ENCODE measurements at regions not wholly inside any gene's neighbourhood (a gene's known extent, or its start where the extent isn't known, plus 50 kb on each side); places are given as distances from the start of the nearest gene placed in this dataset.
A peak's percentile ranks its signal among the peaks of the same experiment; 100 is the strongest.

- DNase-seq (ENCODE audit: extremely low spot score, insufficient read length, low read depth) (no peak), FAIRE-seq (no peak)
Measured at GRCh38 chr5:107325866-107326265, 344.9 kb downstream of the EFNA5 start.

DNA sequence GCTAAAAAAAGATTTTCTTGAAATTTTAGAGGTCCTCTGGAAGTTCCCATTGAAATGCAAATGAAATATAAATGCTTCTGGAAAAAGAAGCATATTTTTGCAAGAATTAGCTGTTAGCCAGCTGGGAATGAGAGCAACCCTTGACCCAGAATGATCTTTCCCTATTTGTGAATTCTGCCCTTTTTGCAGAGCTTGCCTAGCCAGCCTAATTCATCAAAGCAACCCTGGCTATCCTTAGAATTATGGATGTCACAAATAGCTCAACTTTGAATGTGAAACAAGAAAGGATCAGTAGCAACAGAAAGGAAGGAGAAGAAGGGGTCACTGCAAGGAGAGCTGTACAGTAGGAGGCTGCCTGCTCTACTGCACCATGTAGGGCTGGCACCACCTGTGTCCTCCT, 345.9 kb downstream of the EFNA5 start:
- FAIRE-seq = no peak
- DNase-seq (ENCODE audit: extremely low spot score, insufficient read length, low read depth) = no peak

DNA sequence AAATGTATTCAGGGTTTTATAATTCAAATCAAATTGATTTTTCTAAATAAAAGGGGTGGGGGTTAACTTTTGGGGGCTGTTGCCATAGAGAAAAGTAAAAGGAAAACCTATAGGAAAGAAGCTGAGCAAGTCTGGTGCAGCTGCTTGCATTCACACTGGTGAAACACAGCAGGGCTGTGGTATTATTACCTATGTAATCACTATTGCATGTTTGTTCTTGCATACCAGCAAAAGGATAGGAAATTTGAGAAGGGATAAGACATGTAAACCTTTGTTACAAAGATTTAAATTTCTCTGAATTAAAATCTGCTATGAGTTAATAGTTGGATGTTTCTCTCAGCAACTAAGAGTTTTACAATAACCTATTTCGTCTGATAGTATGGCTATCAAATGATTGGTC, 346.7 kb downstream of the EFNA5 start:
- no peak for DNase-seq (ENCODE audit: extremely low spot score, insufficient read length, low read depth)
- no peak for FAIRE-seq

DNA sequence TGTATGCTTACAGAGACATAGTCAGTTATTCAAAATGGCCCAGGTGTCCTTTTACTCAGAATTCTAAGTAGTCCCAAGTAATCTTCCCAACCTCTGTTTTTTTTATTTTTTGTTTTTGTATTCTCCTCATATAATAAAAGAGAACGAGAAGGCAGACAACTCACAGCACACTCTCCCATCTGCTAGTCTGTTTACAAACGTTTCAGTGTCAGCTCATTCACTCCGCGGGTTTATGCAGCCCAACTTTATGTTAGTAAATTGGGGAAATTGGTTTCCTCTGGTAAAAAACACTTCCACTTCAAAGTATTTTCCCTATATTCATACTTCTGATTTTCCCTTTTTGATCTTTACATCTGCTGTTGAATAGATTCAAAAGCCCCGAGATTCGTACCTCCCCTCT, 347.2 kb downstream of the EFNA5 start:
- FAIRE-seq (no peak), DNase-seq (ENCODE audit: extremely low spot score, insufficient read length, low read depth) (no peak)

DNA sequence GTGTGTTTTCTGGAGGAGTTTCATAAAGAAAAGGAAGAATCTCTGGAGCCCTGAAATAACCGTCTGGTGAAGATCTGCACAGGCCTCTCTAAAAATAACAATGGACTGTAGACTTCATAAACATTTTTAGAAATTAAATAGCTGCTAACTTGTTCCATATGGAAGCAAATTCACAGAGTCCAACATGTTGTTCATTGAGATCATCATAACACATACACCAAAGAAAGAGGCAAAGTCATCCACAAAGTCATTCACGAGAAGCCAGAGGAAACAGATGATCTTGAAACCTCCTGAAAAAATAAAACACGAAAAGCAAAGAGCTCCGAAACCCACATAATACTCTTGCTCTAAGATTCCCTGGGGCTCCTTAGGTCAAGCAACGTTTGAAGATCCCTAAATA, 347.8 kb downstream of the EFNA5 start:
- FAIRE-seq = no peak
- no peak for DNase-seq (ENCODE audit: extremely low spot score, insufficient read length, low read depth)

DNA sequence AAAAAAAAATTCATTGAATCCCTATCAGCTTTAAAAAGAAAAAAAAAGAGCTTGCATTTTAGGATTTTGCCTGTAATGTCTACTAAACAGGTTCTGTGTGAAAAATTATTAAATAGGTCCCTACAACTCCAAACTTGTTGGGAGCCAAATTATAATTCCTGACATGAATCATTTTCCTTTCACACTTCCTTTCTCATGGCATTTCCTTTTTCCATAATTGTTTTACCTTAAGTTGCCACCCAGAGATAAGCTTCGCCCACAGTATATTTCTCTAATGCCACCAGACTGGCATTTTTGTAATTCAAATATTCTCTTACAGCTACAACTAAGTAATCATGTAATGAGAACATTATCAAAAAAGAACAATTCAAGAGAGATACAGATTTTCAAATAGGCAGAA, 348.8 kb downstream of the EFNA5 start:
- FAIRE-seq = no peak
- DNase-seq (ENCODE audit: extremely low spot score, insufficient read length, low read depth) = no peak

GRCh38 chr5:107320846-107321245, 349.9 kb downstream of the EFNA5 start:
- no peak for FAIRE-seq
- DNase-seq (ENCODE audit: extremely low spot score, insufficient read length, low read depth) = no peak

DNA sequence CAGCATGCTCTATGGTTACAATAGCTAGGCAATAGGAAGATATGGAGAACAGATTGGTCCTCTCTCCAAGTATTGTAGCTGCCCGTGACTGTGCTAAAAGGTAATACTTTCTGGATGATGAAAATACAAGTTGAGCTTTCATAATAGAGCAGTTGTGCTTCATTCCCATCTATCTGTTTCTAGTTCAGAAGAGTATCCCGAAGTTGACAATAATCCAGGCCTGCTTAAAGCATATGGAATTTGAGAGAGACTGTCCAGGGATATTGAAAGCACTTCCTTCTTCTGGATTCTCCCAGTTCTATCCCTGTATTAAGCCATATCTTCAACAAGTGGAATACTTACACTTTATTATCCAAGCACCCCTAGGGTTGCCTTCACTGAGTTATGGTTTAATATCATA, 350.4 kb downstream of the EFNA5 start:
- FAIRE-seq (no peak), DNase-seq (ENCODE audit: extremely low spot score, insufficient read length, low read depth) (no peak)

DNA sequence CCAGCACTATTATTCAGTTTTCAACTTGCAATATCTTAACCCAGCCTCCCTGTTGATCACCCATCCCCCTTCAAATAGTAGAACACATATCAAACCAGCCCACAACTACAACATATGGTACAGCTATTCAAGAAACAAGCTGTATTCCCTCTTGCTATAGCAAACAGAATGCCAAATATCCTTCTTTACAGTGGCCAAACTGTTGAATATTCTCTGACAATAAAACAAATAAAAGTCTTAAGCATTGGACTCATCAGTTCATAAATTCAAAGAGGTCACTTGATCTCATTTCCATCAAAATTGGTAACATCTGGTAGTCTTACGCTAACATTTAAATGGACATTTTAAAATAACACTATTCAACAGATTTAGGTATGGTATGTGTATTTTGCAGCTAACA, 350.8 kb downstream of the EFNA5 start:
- FAIRE-seq (no peak), DNase-seq (ENCODE audit: extremely low spot score, insufficient read length, low read depth) (no peak)

- FAIRE-seq = no peak
Measured at GRCh38 chr5:107314330-107314729, 356.4 kb downstream of the EFNA5 start.

DNA sequence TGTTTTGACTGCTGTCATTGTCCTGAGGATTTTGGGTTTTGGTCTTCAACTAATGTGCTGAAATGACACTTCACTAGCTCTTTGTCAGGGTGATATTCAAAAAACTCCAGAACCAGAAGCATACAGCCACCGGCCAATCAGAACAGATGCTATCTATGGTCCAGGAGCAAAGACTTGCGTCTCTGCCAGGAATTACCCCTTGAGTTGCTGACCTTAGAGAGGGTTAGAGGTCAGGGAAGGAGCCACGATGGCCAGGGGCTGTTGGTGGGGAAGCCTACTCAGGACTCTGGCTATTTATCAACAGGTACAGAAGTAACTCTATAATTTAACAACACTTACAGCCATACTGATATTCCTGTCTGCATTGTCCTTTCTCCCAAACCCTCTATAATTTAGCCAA, 356.8 kb downstream of the EFNA5 start:
- no peak for FAIRE-seq
- no peak for DNase-seq (ENCODE audit: extremely low spot score, insufficient read length, low read depth)

More at GRCh38 chr5:107314330-107314729, 356.4 kb downstream of the EFNA5 start:
- no peak for DNase-seq (ENCODE audit: extremely low spot score, insufficient read length, low read depth)

DNA sequence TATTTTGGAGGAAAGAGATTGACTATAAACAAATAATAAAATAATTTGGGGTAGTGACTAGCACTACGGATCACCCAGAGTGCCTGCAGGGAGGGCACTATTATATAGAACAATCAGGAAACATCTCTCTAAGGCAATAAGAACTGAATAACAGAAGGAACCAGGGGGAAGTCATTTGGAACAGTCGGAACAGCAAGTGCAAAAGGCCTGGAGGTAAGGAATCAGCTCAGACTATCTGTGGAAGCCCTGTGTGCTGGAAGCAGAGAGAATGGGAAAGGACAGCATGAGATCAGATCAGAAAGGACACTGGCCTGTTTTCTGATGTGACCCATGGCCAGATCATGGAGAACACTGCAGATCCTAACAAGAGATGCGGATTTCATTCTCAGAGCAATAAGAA, 357.6 kb downstream of the EFNA5 start:
- FAIRE-seq = no peak
- DNase-seq (ENCODE audit: extremely low spot score, insufficient read length, low read depth) = no peak

DNA sequence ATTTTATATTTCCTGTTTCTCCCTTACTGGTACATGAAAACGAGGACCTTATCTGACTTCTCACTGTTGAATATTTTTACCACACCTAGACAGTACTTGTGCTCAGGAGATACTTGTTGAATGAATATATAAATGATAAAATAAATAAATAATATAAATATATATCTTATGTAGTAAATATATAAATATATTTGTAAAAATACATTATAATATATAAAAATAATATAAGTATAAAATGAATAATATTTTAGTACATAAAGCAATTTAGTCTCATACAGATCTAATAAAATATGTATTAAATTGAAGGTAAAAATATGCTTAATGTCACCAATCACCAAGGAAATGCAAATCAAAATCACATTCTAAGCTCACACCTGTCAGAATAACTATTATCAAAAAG, 360.6 kb downstream of the EFNA5 start:
- no peak for FAIRE-seq

DNA sequence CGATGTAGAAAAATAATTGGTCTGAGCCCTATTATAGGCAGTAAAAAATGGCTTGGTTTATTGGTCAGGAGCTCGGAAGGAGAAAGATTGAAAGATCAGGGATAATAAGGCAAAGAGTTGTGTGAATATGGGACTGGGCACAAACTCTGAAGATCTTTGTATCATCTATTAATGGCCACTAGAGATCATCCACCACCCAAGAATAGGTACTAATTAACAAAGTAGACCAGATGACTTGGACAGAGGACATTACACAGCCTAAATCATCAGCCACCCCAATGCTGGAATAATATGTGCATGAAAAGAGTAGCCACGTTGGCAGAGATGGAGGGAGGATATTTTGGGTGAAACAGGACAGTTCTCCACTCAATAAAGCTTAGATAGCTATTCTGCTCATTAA, 364.1 kb downstream of the EFNA5 start:
- DNase-seq (ENCODE audit: extremely low spot score, insufficient read length, low read depth) (no peak), FAIRE-seq (no peak)

More for the DNA sequence above, 360.6 kb downstream of the EFNA5 start:
- DNase-seq (ENCODE audit: extremely low spot score, insufficient read length, low read depth) = no peak

DNA sequence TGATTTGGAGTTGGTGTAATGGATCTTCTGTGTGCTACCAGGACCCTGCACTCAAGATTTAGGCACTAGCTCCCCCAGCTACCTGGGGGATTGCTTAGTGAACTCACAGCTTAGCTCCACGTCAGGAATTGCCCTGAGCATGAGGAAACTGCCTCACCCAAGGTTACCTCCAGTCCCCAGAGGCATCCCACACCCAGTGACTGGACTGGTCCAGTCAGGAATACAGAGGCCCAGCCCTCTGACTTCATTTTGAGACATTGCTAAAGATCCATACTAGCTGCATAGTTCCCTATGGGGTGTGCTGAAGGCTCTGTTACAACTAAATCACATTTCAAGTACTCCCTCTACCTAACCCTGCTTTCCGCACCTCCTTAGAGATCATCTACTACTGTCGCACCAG, 364.7 kb downstream of the EFNA5 start:
- no peak for FAIRE-seq
- no peak for DNase-seq (ENCODE audit: extremely low spot score, insufficient read length, low read depth)

DNA sequence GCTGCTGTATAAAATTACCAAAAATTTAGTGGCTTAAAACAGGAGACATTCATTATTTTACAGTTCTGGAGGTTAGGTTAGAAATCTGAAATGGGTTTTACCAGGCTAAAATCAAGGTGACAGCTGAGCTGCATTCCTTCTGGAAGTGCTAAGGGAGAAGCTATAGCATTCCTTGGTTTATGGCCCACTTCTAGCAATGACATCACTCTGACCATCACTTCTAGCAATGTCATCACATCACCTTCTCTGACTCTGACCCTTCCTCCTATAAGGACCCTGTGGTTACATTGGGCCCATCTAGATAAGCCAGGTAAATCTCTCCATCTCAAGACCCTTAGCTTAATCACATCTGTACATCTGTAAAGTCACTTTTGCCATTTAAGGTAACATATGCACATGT, 366.1 kb downstream of the EFNA5 start:
- peak; percentile 24 for FAIRE-seq
- no peak for DNase-seq (ENCODE audit: extremely low spot score, insufficient read length, low read depth)

DNA sequence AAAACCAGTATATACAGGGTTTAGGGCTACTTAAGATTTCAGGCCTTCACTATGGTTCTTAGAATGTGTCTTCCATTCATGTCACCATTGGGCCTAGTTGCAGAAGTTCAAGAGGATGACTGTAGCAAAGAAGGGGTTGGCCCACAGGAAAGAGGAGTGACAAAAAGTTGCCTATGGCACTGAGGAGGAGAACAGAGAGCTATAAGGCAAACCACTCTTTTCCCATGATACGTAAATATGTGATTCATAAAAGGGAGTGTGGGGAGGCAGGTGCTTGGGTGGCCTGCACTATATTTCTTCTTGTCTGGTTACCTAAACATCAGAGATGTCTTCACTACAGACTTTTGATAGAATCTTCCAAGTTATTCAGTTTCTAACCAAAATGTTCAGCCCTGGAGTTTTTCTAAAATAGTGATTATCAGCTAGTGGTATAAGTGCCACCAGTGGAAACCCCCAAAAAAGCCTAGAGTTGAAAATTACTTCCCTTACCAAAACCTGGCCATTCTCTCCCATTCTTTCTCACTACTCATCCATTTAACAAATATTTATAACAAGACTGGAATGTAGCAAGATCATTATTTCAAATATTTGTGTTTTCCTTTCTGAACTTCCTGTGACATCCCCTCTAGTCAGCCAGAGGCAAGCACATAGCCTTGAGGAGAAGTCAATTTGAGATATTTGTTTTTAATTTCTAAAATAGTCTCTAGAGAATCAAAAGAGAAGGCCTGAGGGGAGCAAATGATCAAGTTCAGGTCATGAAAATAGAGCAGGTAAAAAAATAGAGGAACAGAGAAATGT, 367.4 kb downstream of the EFNA5 start:
- no peak for DNase-seq (ENCODE audit: extremely low spot score, insufficient read length, low read depth)
- peak; percentile 50 for FAIRE-seq

GRCh38 chr5:107302441-107302840, 368.3 kb downstream of the EFNA5 start:
- no peak for FAIRE-seq
- no peak for DNase-seq (ENCODE audit: extremely low spot score, insufficient read length, low read depth)

DNA sequence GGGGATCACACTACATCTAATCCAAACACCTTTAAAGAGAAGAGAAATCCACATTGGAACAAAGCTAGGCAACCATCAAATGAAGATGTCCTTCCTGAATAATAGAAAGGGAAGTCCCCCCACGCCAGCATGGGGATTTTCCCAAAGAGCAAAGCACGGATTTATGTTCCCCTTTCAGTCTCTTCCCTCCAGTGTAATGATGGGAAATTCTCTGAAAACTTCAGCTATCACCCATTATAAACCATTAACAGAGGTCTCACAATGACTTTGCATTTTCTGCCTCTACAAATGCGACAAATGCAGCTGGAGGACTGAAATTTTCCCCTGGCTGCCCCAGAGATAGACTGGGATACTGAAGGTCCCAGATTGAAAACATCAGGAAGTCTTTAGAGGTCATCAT, 368.7 kb downstream of the EFNA5 start:
- FAIRE-seq = peak; percentile 75
- DNase-seq (ENCODE audit: extremely low spot score, insufficient read length, low read depth) = no peak

- DNase-seq (ENCODE audit: extremely low spot score, insufficient read length, low read depth) (no peak), FAIRE-seq (peak; percentile 56)
Measured at GRCh38 chr5:107300721-107301327, 369.9 kb downstream of the EFNA5 start.

- DNase-seq (ENCODE audit: extremely low spot score, insufficient read length, low read depth) = no peak
- FAIRE-seq = peak; percentile 81
Measured at GRCh38 chr5:107296572-107296971, 374.2 kb downstream of the EFNA5 start.

DNA sequence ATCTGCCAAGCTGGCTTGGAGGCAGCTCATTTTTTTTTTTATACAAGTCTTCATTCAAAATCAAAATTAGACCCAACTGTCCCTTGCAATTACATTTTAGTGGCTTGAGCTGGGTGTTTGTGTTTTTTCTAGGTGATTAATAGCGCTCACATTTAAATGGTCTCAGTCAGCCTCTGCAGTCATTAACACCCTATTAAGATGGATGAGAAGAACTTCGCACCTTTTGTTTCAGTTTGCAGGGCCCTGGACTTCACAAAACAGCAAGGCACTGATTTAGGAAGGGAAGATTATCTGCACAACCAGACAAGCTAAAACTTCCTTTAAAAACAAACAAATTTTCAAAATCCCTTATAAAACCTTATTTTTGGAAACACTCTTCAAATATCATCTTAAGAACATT, 374.8 kb downstream of the EFNA5 start:
- DNase-seq (ENCODE audit: extremely low spot score, insufficient read length, low read depth) = no peak
- FAIRE-seq = peak; percentile 71
